HepG2 (cell line): ENCODE measurements at regions not wholly inside any gene's neighbourhood (a gene's known extent, or its start where the extent isn't known, plus 50 kb on each side); places are given as distances from the start of the nearest gene placed in this dataset.

Source experiments
- ATAC-seq: fragments of 200-7000 bp; cut with Tn5 transposase; 3 replicates; pipeline ENCODE4 v1.9.1; 2020; ENCODE audit warnings: mild to moderate bottlenecking, moderate library complexity
- BruUV-seq: library from RNA; stranded (reverse); fragments of 400-500 nt; replicated peaks from 2 replicates; lab custom pipeline; 2021; lab: Mats Ljungman, UMichigan
- CTCF ChIA-PET: fragments of 300-600 bp; formaldehyde crosslinking; extraction: SDS; loops from one replicate; lab custom pipeline; 2021; ENCODE audit warnings: low total read pairs, inconsistent platforms, low intra/inter-chr PET ratio; lab: Yijun Ruan, JAX
- POLR2A ChIA-PET: fragments of 350-600 bp; sonication (Branson Sonifier 250); formaldehyde crosslinking; loops from one replicate; lab custom pipeline; 2020; ENCODE audit warnings: antibody characterized with exemption, inconsistent platforms; lab: Yijun Ruan, JAX
- DNase-seq: peaks from one replicate; pipeline ENCODE4 v3.0.0-alpha.2; 2015; ENCODE audit warnings: low spot score
- FAIRE-seq: peaks from 3 replicates; lab custom pipeline; 2011; peaks lifted over from hg19 to GRCh38; lab: Jason Lieb, UNC
- H2AFZ ChIP-seq: one replicate; pipeline ENCODE4 v1.6.1; 2011; ENCODE audit warnings: low read length, inconsistent platforms
- H3K27ac ChIP-seq: fragments of 300-600 bp; 3 replicates; pipeline ENCODE4 v1.8.0; 2011; ENCODE audit warnings: mixed run types, mild to moderate bottlenecking, mixed read lengths, low read length, inconsistent platforms; ENCODE audit not compliant: insufficient read depth; ENCODE audit errors: extremely low read length
- H3K27me3 ChIP-seq, 2 experiments: fragments of 200-600 bp in 1 of 2; 2 replicates in 1 of 2; 3 replicates in 1 of 2; pipeline versions ENCODE4 v1.6.0 to v1.8.0; 2011; ENCODE audit warnings: low read length in 2 of 2, mild to moderate bottlenecking in 2 of 2, moderate library complexity in 2 of 2, inconsistent platforms in 1 of 2; ENCODE audit not compliant: insufficient read depth in 2 of 2, control insufficient read depth in 1 of 2
- H3K36me3 ChIP-seq, 2 experiments: fragments of 200-600 bp in 1 of 2; replicated peaks in 1 of 2; 2 replicates in 1 of 2; 3 replicates in 1 of 2; pipeline versions ENCODE4 v1.5.1 to v1.8.0; 2011; ENCODE audit warnings: low read length in 2 of 2, inconsistent platforms in 1 of 2; ENCODE audit not compliant: insufficient read depth in 2 of 2, control insufficient read depth in 1 of 2
- H3K4me1 ChIP-seq: 2 replicates; pipeline ENCODE4 v1.5.1; 2012; ENCODE audit warnings: low read length, inconsistent platforms; ENCODE audit not compliant: insufficient read depth
- H3K4me2 ChIP-seq: 2 replicates; pipeline ENCODE4 v1.6.0; 2011; ENCODE audit warnings: low read depth, low read length, inconsistent platforms
- H3K4me3 ChIP-seq, 3 experiments: fragments of 200-600 bp in 1 of 3; sonication (generic), shearing (Covaris generic) in 1 of 3; replicated peaks in 1 of 3; 2 replicates each; pipeline ENCODE4 v1.5.1; 2011 to 2016; ENCODE audit warnings: low read length in 3 of 3, inconsistent platforms in 2 of 3, low read depth in 2 of 3, mild to moderate bottlenecking in 2 of 3, control low read depth in 1 of 3, mixed read lengths in 1 of 3; ENCODE audit not compliant: insufficient read depth in 1 of 3
- H3K79me2 ChIP-seq: one replicate; pipeline ENCODE4 v1.6.1; 2011; ENCODE audit warnings: low read length, inconsistent platforms; ENCODE audit not compliant: insufficient read depth
- H3K9ac ChIP-seq: 2 replicates; pipeline ENCODE4 v1.6.0; 2011; ENCODE audit warnings: mild to moderate bottlenecking, low read depth, low read length, inconsistent platforms; ENCODE audit not compliant: insufficient read depth
- H3K9me3 ChIP-seq: 2 replicates; pipeline ENCODE4 v1.5.1; 2012; ENCODE audit warnings: mild to moderate bottlenecking, low read length
- H4K20me1 ChIP-seq: 2 replicates; pipeline ENCODE4 v1.6.0; 2011; ENCODE audit warnings: inconsistent platforms, mild to moderate bottlenecking, low read length, moderate library complexity; ENCODE audit not compliant: insufficient read depth
- ARNT2 ChIP-seq: sonication (generic); formaldehyde crosslinking; IDR thresholded peaks from 2 replicates; pipeline ENCODE4 v1.8.0; 2022; ENCODE audit warnings: mild to moderate bottlenecking, low read depth, missing genetic modification reagents, moderate library complexity
- CBFB ChIP-seq: sonication (generic); formaldehyde crosslinking; IDR thresholded peaks from 2 replicates; pipeline ENCODE4 v1.4.0; 2020; ENCODE audit warnings: missing genetic modification reagents
- DNMT3B ChIP-seq: conservative IDR thresholded peaks from 2 replicates; pipeline ENCODE4 v1.6.1; 2016; ENCODE audit warnings: missing biosample characterization, control low read depth
- HNF1B ChIP-seq: sonication (generic); formaldehyde crosslinking; IDR thresholded peaks from 2 replicates; pipeline ENCODE4 v1.5.1; 2020; ENCODE audit warnings: mild to moderate bottlenecking, moderate library complexity, missing genetic modification reagents
- JUND ChIP-seq: sonication (generic); formaldehyde crosslinking; IDR thresholded peaks from 2 replicates; pipeline ENCODE4 v1.8.0; 2022; ENCODE audit warnings: mild to moderate bottlenecking, missing genetic modification reagents
- NCOA2 ChIP-seq: sonication (generic); formaldehyde crosslinking; IDR thresholded peaks from 2 replicates; pipeline ENCODE4 v1.8.0; 2022; ENCODE audit warnings: inconsistent platforms
- RFXANK ChIP-seq: IDR thresholded peaks from 2 replicates; pipeline ENCODE4 v1.6.1; 2016
- SIN3B ChIP-seq: fragments of 150-350 bp; IDR thresholded peaks from 2 replicates; pipeline ENCODE4 v1.6.1; 2014; ENCODE audit warnings: low read length
- TFAP4 ChIP-seq: sonication (generic); IDR thresholded peaks from 2 replicates; pipeline ENCODE4 v1.6.1; 2016; ENCODE audit warnings: low read depth, borderline replicate concordance
- ZC3H13 ChIP-seq: sonication (generic); formaldehyde crosslinking; IDR thresholded peaks from 2 replicates; pipeline ENCODE4 v1.8.1; 2023; ENCODE audit warnings: mild to moderate bottlenecking, missing genetic modification reagents, moderate library complexity
- ZKSCAN1 ChIP-seq: fragments of 150-350 bp; IDR thresholded peaks from 2 replicates; pipeline ENCODE4 v1.6.1; 2014; ENCODE audit warnings: low read length
- ZNF329 ChIP-seq: sonication (generic); formaldehyde crosslinking; IDR thresholded peaks from 2 replicates; pipeline ENCODE4 v1.9.0; 2021; ENCODE audit warnings: low read depth, mild to moderate bottlenecking, missing genetic modification reagents
- ZNF468 ChIP-seq: sonication (generic); formaldehyde crosslinking; IDR thresholded peaks from 2 replicates; pipeline ENCODE4 v1.8.0; 2022; ENCODE audit warnings: mild to moderate bottlenecking, moderate library complexity, missing genetic modification reagents
- ZNF513 ChIP-seq: sonication (generic); formaldehyde crosslinking; conservative IDR thresholded peaks from 2 replicates; pipeline ENCODE4 v1.5.0; 2020; ENCODE audit warnings: missing genetic modification reagents
- ZNF570 ChIP-seq: sonication (generic); formaldehyde crosslinking; IDR thresholded peaks from 2 replicates; pipeline ENCODE4 v1.4.0; 2020; ENCODE audit warnings: mild to moderate bottlenecking, missing genetic modification reagents, borderline replicate concordance
- WGBS: methylation state at CpG from one replicate; pipeline ENCODE4 v1.1.6; 2017; ENCODE audit warnings: low lambda C conversion rate; 5-methylcytosine and 5-hydroxymethylcytosine counted together
- in situ Hi-C: cut with HindIII; loops from 2 replicates; pipeline ENCODE4 v1.10.0; 2017; ENCODE audit warnings: low pct_unique_long_range_greater_than_20kb; ENCODE audit not compliant: extremely low pct_ligation_motif_present
- intact Hi-C: fragments of 100-400 bp; cut with micrococcal nuclease; formaldehyde crosslinking; loops from one replicate; pipeline ENCODE4 v1.10.0; 2022; ENCODE audit not compliant: unreplicated experiment

- Histone ChIP-seq H3K27ac (no peak overlapping the region), H4K20me1 (no peaks in the 10 kb centered on the region), H3K9ac (no peak overlapping the region), H3K4me2 (no peak overlapping the region), H3K4me3 (no peak overlapping the region), H3K79me2 (no peaks in the 10 kb centered on the region), H3K9me3 (no peaks in the 10 kb centered on the region), H2AFZ (no peak overlapping the region), H3K4me1 (no peaks in the 10 kb centered on the region), H3K36me3 (no peaks in the 10 kb centered on the region), H3K27me3 (no peaks in the 10 kb centered on the region)
- 8% methylated on average over 9 of the region's 9 CpGs for WGBS
- ATAC-seq (no peak), FAIRE-seq (no peak), DNase-seq (no peak)
- ChIA-PET POLR2A (no interaction called here), CTCF (no interaction called here)
- intact Hi-C loops: no loop called here
- in situ Hi-C loops: no loop called here
- no TSS peak for BruUV-seq
- TF ChIP-seq DNMT3B (CRISPR knock-in tag): no peak
- no peak for TF ChIP-seq ARNT2 (CRISPR knock-in tag)
- TF ChIP-seq HNF1B (CRISPR knock-in tag): no peak
- TF ChIP-seq TFAP4: no peak
- TF ChIP-seq ZC3H13 (CRISPR knock-in tag): no peak
- no peak for TF ChIP-seq ZNF513 (CRISPR knock-in tag)
- no peak for TF ChIP-seq ZNF570 (CRISPR knock-in tag)
- TF ChIP-seq JUND (CRISPR knock-in tag): no peak
- TF ChIP-seq ZKSCAN1: no peak
- no peak for TF ChIP-seq CBFB (CRISPR knock-in tag)
- no peak for TF ChIP-seq ZNF468 (CRISPR knock-in tag)
- no peak for TF ChIP-seq RFXANK (CRISPR knock-in tag)
- no peak for TF ChIP-seq NCOA2 (CRISPR knock-in tag)
- TF ChIP-seq SIN3B: no peak
- no peak for TF ChIP-seq ZNF329 (CRISPR knock-in tag)
These were observed 529.5 kb downstream of the LIG4 start for GRCh38 chr13:107685876-107686275.
